Astrocyte of the hippocampus (primary cell): ENCODE measurements at regions not wholly inside any gene's neighbourhood (a gene's known extent, or its start where the extent isn't known, plus 50 kb on each side); places are given as distances from the start of the nearest gene placed in this dataset.

Experiments
- DNase-seq: peaks from one replicate; pipeline ENCODE4 v3.0.0; 2011; ENCODE audit warnings: low read depth, low spot score

GRCh38 chr6:44062771-44063560, 64.3 kb downstream of the MRPL14 start:
- DNase-seq: no peak

GRCh38 chr6:44062105-44062770, 65.0 kb downstream of the MRPL14 start:
- DNase-seq: no peak

GRCh38 chr6:44061375-44062104, 65.7 kb downstream of the MRPL14 start:
- DNase-seq: peak; percentile 53

GRCh38 chr6:44060612-44061374, 66.5 kb downstream of the MRPL14 start:
- no peak for DNase-seq

GRCh38 chr6:44059359-44060346, 67.6 kb downstream of the MRPL14 start:
- no peak for DNase-seq

- DNase-seq: peak; percentile 97
Measured at GRCh38 chr6:44058617-44059358, 68.5 kb downstream of the MRPL14 start.

- no peak for DNase-seq
Measured at GRCh38 chr6:44057931-44058616, 69.2 kb downstream of the MRPL14 start.

GRCh38 chr6:44057238-44057930, 69.9 kb downstream of the MRPL14 start:
- no peak for DNase-seq

GRCh38 chr6:44056392-44057237, 70.6 kb downstream of the MRPL14 start:
- peak; percentile 92 for DNase-seq

GRCh38 chr6:44054721-44055559, 72.3 kb downstream of the MRPL14 start:
- no peak for DNase-seq

GRCh38 chr6:44053760-44054556, 73.3 kb downstream of the MRPL14 start:
- DNase-seq: no peak

GRCh38 chr6:44053106-44053756, 74.0 kb downstream of the MRPL14 start:
- no peak for DNase-seq

- DNase-seq: peak; percentile 63
Measured at GRCh38 chr6:44052419-44053023, 74.7 kb downstream of the MRPL14 start.

- peak; percentile 90 for DNase-seq
Measured at GRCh38 chr6:44051515-44051914, 75.7 kb downstream of the MRPL14 start.
